ENCODE measurements at regions not wholly inside any gene's neighbourhood (a gene's known extent, or its start where the extent isn't known, plus 50 kb on each side); places are given as distances from the start of the nearest gene placed in this dataset.

DNA sequence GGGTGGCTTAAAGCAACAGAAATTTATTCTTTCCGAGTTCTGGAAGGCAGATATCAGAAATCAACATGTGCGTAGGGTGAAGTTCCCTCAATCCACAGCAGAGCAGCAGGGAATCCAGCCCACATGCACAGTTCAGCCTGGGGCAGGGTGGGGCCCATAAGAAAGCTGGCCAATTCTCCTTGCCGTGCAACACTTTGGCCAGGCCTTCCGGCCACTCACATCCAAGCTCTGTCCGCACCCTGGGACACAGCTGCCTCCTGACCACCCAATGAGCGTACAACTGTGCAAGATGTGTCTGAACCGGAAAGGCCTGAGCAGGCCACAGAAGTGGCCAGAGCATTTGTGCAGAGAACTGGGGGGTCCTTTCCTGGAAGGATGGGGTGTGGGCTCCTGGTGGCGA is 274.9 kb downstream of the GADD45G start:
- Histone ChIP-seq H3K27me3 (ENCODE audit: control insufficient read depth in 2 of 2, insufficient read depth in 2 of 2, low read length in 2 of 2) (no peaks in the 10 kb centered on the region), H3K4me2 (replicated peaks; ENCODE audit: extremely low read depth, low read length, poor library complexity, severe bottlenecking) (no peak overlapping the region), H3K79me2 (ENCODE audit: insufficient read depth, low read length) (no peaks in the 10 kb centered on the region), H3K4me3 (replicated peaks in 1 of 3; ENCODE audit: low read depth in 2 of 3, low read length in 3 of 3) (no peak overlapping the region), H3K36me3 (replicated peaks in 1 of 2; ENCODE audit: control insufficient read depth in 1 of 2, insufficient read depth in 2 of 2, low read length in 2 of 2) (no peaks in the 10 kb centered on the region), H4K20me1 (ENCODE audit: insufficient read depth, low read length) (no peaks in the 10 kb centered on the region), H2AFZ (ENCODE audit: insufficient read depth, low read depth, low read length, poor library complexity, severe bottlenecking) (no peak overlapping the region), H3K9ac (ENCODE audit: insufficient read depth, low read length, poor library complexity, severe bottlenecking) (no peak overlapping the region), H3K4me1 (ENCODE audit: control insufficient read depth in 1 of 2, insufficient read depth in 2 of 2, low read length in 2 of 2) (no peaks in the 10 kb centered on the region), H3K27ac (ENCODE audit: low read depth in 1 of 2, low read length in 2 of 2) (no peak overlapping the region), H3K9me3 (replicated peaks in 1 of 2; ENCODE audit: control insufficient read depth in 1 of 2, insufficient read depth in 1 of 2, low read length in 2 of 2) (no peaks in the 10 kb centered on the region)
- DNase-seq, result no peak
- Mint-ChIP-seq H3K9me3 (no peaks in the 10 kb centered on the region), H3K4me3 (no peak overlapping the region), H3K27ac (no peak overlapping the region), H3K36me3 (no peaks in the 10 kb centered on the region), H3K27me3 (ENCODE audit: low read depth in 3 of 3) (peaks cover 0 to 2% (median 2%) of the 10 kb centered on the region in 3 donors), H3K4me1 (no peaks in the 10 kb centered on the region)
- 97% methylated on average over 8 of the region's 8 CpGs for WGBS (ENCODE audit: insufficient coverage)
- intact Hi-C loops (cut with micrococcal nuclease), result no loop called here
- TF ChIP-seq, protein P1, sequence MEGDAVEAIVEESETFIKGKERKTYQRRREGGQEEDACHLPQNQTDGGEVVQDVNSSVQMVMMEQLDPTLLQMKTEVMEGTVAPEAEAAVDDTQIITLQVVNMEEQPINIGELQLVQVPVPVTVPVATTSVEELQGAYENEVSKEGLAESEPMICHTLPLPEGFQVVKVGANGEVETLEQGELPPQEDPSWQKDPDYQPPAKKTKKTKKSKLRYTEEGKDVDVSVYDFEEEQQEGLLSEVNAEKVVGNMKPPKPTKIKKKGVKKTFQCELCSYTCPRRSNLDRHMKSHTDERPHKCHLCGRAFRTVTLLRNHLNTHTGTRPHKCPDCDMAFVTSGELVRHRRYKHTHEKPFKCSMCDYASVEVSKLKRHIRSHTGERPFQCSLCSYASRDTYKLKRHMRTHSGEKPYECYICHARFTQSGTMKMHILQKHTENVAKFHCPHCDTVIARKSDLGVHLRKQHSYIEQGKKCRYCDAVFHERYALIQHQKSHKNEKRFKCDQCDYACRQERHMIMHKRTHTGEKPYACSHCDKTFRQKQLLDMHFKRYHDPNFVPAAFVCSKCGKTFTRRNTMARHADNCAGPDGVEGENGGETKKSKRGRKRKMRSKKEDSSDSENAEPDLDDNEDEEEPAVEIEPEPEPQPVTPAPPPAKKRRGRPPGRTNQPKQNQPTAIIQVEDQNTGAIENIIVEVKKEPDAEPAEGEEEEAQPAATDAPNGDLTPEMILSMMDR (IDR thresholded peaks at IDR 0.05), result no peak

DNA sequence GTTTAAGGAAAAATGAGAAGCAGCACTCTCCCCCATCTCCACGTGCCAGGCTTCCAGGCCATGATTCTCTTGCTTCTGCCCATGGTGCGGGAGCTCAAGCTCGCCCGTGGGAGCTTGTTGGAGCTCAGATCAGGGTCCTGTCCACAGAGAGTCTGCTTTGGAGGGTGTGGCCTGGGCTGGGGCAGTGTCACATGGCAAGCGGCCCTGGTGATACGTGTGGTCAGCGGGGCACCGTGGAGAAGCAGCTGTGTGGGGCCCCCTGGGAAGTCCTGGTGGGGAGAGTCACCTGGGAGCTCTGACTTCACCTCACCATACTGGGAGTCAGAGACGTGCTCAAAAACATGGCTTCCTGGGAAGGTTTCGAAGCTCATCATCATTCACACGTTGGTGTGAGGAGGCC is 275.3 kb downstream of the GADD45G start:
- Histone ChIP-seq H3K79me2 (ENCODE audit: insufficient read depth, low read length) (no peaks in the 10 kb centered on the region), H3K4me3 (replicated peaks in 1 of 3; ENCODE audit: low read depth in 2 of 3, low read length in 3 of 3) (no peak overlapping the region), H3K27me3 (ENCODE audit: control insufficient read depth in 2 of 2, insufficient read depth in 2 of 2, low read length in 2 of 2) (no peaks in the 10 kb centered on the region), H4K20me1 (ENCODE audit: insufficient read depth, low read length) (no peaks in the 10 kb centered on the region), H3K9me3 (replicated peaks in 1 of 2; ENCODE audit: control insufficient read depth in 1 of 2, insufficient read depth in 1 of 2, low read length in 2 of 2) (no peaks in the 10 kb centered on the region), H3K9ac (ENCODE audit: insufficient read depth, low read length, poor library complexity, severe bottlenecking) (no peak overlapping the region), H3K4me2 (replicated peaks; ENCODE audit: extremely low read depth, low read length, poor library complexity, severe bottlenecking) (no peak overlapping the region), H2AFZ (ENCODE audit: insufficient read depth, low read depth, low read length, poor library complexity, severe bottlenecking) (no peak overlapping the region), H3K36me3 (replicated peaks in 1 of 2; ENCODE audit: control insufficient read depth in 1 of 2, insufficient read depth in 2 of 2, low read length in 2 of 2) (no peaks in the 10 kb centered on the region), H3K4me1 (ENCODE audit: control insufficient read depth in 1 of 2, insufficient read depth in 2 of 2, low read length in 2 of 2) (no peaks in the 10 kb centered on the region), H3K27ac (ENCODE audit: low read depth in 1 of 2, low read length in 2 of 2) (no peak overlapping the region)
- TF ChIP-seq, protein P1 (IDR thresholded peaks at IDR 0.05), result no peak
- Mint-ChIP-seq H3K9me3 (no peaks in the 10 kb centered on the region), H3K4me3 (no peak overlapping the region), H3K4me1 (no peaks in the 10 kb centered on the region), H3K27me3 (ENCODE audit: low read depth in 3 of 3) (peaks cover 0 to 2% (median 2%) of the 10 kb centered on the region in 3 donors), H3K36me3 (no peaks in the 10 kb centered on the region), H3K27ac (no peak overlapping the region)
- DNase-seq, result no peak
- intact Hi-C loops (cut with micrococcal nuclease), result no loop called here
- WGBS (ENCODE audit: insufficient coverage), result 97% methylated on average over 6 of the region's 11 CpGs
